ENCODE measurements at regions not wholly inside any gene's neighbourhood (a gene's known extent, or its start where the extent isn't known, plus 50 kb on each side); places are given as distances from the start of the nearest gene placed in this dataset.

GRCh38 chr18:44054514-44054913, 626.2 kb upstream of the SETBP1 start:
- Mint-ChIP-seq H3K27ac (no peak overlapping the region), H3K27me3 (ENCODE audit: low read depth) (no peaks in the 10 kb centered on the region), H3K9me3 (peaks cover 23% of the 10 kb centered on the region), H3K36me3 (peaks cover 8% of the 10 kb centered on the region), H3K4me3 (no peak overlapping the region), H3K4me1 (peaks cover 19% of the 10 kb centered on the region)
- ATAC-seq (no peak), DNase-seq (ENCODE audit: low spot score) (no peak)
- ChIA-PET POLR2A (no interaction called here), CTCF (no interaction called here)
- TF ChIP-seq MYBL2 (CRISPR knock-in tag; IDR thresholded peaks at IDR 0.05): no peak
- TF ChIP-seq ZNF121 (CRISPR knock-in tag; IDR thresholded peaks at IDR 0.05): no peak
- no peak for TF ChIP-seq PRRX2 (CRISPR knock-in tag; IDR thresholded peaks at IDR 0.05)
- TF ChIP-seq JUN (CRISPR knock-in tag; IDR thresholded peaks at IDR 0.05): no peak
- TF ChIP-seq ZNF532 (CRISPR knock-in tag; IDR thresholded peaks at IDR 0.05; ENCODE audit: borderline replicate concordance): no peak

GRCh38 chr18:44060197-44060596, 620.5 kb upstream of the SETBP1 start:
- H3K4me3 Mint-ChIP-seq: no peak overlapping the region
- no peak for DNase-seq (ENCODE audit: low spot score)
- H3K27me3 Mint-ChIP-seq (ENCODE audit: low read depth): no peaks in the 10 kb centered on the region
- peaks cover 5% of the 10 kb centered on the region for H3K36me3 Mint-ChIP-seq
- CTCF ChIA-PET: no interaction called here
- H3K9me3 Mint-ChIP-seq: peaks cover 19% of the 10 kb centered on the region
- no peak for ATAC-seq
- H3K27ac Mint-ChIP-seq: no peak overlapping the region
- TF ChIP-seq FOXK1 (CRISPR knock-in tag; IDR thresholded peaks at IDR 0.05) (no peak), ZNF671 (CRISPR knock-in tag; IDR thresholded peaks at IDR 0.05) (no peak), KAT7 (CRISPR knock-in tag; IDR thresholded peaks at IDR 0.05; ENCODE audit: borderline replicate concordance) (no peak)
- no peaks in the 10 kb centered on the region for H3K4me1 Mint-ChIP-seq
- POLR2A ChIA-PET: no interaction called here

- no peak overlapping the region for H3K27ac Mint-ChIP-seq
- no peaks in the 10 kb centered on the region for H3K4me1 Mint-ChIP-seq
- peaks cover 5% of the 10 kb centered on the region for H3K36me3 Mint-ChIP-seq
- ChIA-PET CTCF (no interaction called here), POLR2A (no interaction called here)
- ATAC-seq (no peak), DNase-seq (ENCODE audit: low spot score) (no peak)
- TF ChIP-seq ESRRA (CRISPR knock-in tag; IDR thresholded peaks at IDR 0.05; ENCODE audit: borderline replicate concordance) (no peak), GABPB1 (CRISPR knock-in tag; IDR thresholded peaks at IDR 0.05) (no peak), ZBTB21 (CRISPR knock-in tag; IDR thresholded peaks at IDR 0.05; ENCODE audit: borderline replicate concordance) (no peak), ELF4 (CRISPR knock-in tag; IDR thresholded peaks at IDR 0.05; ENCODE audit: low read depth) (no peak), JUN (CRISPR knock-in tag; IDR thresholded peaks at IDR 0.05) (no peak), OVOL2 (CRISPR knock-in tag; IDR thresholded peaks at IDR 0.05; ENCODE audit: borderline replicate concordance) (no peak), AR (CRISPR knock-in tag; IDR thresholded peaks at IDR 0.05) (no peak), USF2 (CRISPR knock-in tag; IDR thresholded peaks at IDR 0.05) (no peak), KAT7 (CRISPR knock-in tag; IDR thresholded peaks at IDR 0.05; ENCODE audit: borderline replicate concordance) (no peak), CBFB (CRISPR knock-in tag; IDR thresholded peaks at IDR 0.05; ENCODE audit: low read depth) (no peak)
- H3K27me3 Mint-ChIP-seq (ENCODE audit: low read depth): no peaks in the 10 kb centered on the region
- peaks cover 14% of the 10 kb centered on the region for H3K9me3 Mint-ChIP-seq
- no peak overlapping the region for H3K4me3 Mint-ChIP-seq
Measured at GRCh38 chr18:44061438-44061837, 619.2 kb upstream of the SETBP1 start.
